Loucy (cell line): ENCODE measurements at regions not wholly inside any gene's neighbourhood (a gene's known extent, or its start where the extent isn't known, plus 50 kb on each side); places are given as distances from the start of the nearest gene placed in this dataset.

Experiments used
- H2AFZ ChIP-seq: fragments of 200-600 bp; sonication (generic); 2 replicates; pipeline ENCODE4 v1.6.0; 2016; ENCODE audit warnings: antibody characterized with exemption, mild to moderate bottlenecking, low read length, moderate library complexity
- H3F3A ChIP-seq: fragments of 200-600 bp; 2 replicates; pipeline ENCODE4 v1.6.0; 2016; ENCODE audit warnings: antibody characterized with exemption, low read depth, mild to moderate bottlenecking
- H3K27me3 ChIP-seq: fragments of 200-600 bp; sonication (generic); 2 replicates; pipeline ENCODE4 v1.6.1; 2014; ENCODE audit warnings: low read length, mild to moderate bottlenecking; ENCODE audit not compliant: insufficient read depth, poor library complexity, severe bottlenecking
- H3K36me3 ChIP-seq: fragments of 200-600 bp; sonication (generic); 2 replicates; pipeline ENCODE4 v1.6.1; 2016; ENCODE audit warnings: low read length; ENCODE audit not compliant: insufficient read depth
- H3K4me1 ChIP-seq: fragments of 200-600 bp; sonication (generic); 2 replicates; pipeline ENCODE4 v1.5.1; 2014; ENCODE audit warnings: low read length, mild to moderate bottlenecking; ENCODE audit not compliant: insufficient read depth, poor library complexity, severe bottlenecking
- H3K4me2 ChIP-seq: fragments of 200-600 bp; sonication (generic); 2 replicates; pipeline ENCODE4 v1.6.0; 2014; ENCODE audit warnings: antibody characterized with exemption, low read length, low read depth, mild to moderate bottlenecking; ENCODE audit not compliant: poor library complexity, severe bottlenecking
- H3K4me3 ChIP-seq: fragments of 200-600 bp; sonication (generic); 2 replicates; pipeline ENCODE4 v1.5.1; 2014; ENCODE audit warnings: low read length, mild to moderate bottlenecking, mixed read lengths; ENCODE audit not compliant: poor library complexity, severe bottlenecking
- H3K79me2 ChIP-seq: fragments of 200-600 bp; sonication (generic); 2 replicates; pipeline ENCODE4 v1.6.1; 2014; ENCODE audit warnings: low read length; ENCODE audit not compliant: insufficient read depth
- H3K9ac ChIP-seq: fragments of 200-600 bp; sonication (generic); 2 replicates; pipeline ENCODE4 v1.6.0; 2014; ENCODE audit warnings: mild to moderate bottlenecking, low read depth, low read length, moderate library complexity; ENCODE audit not compliant: poor library complexity, severe bottlenecking
- H3K9me2 ChIP-seq: fragments of 200-600 bp; sonication (generic); replicated peaks from 2 replicates; pipeline ENCODE4 v1.6.1; 2016; ENCODE audit warnings: low read depth, low read length, mixed read lengths
- H3K9me3 ChIP-seq: fragments of 200-600 bp; sonication (generic); 2 replicates; pipeline ENCODE4 v1.6.1; 2014; ENCODE audit warnings: mild to moderate bottlenecking, antibody characterized with exemption, low read length, low read depth; ENCODE audit not compliant: insufficient read depth
- H4K20me1 ChIP-seq: fragments of 200-600 bp; sonication (generic); 2 replicates; pipeline ENCODE4 v1.6.0; 2014; ENCODE audit warnings: antibody characterized with exemption, low read length, mild to moderate bottlenecking; ENCODE audit not compliant: insufficient read depth, poor library complexity, severe bottlenecking
- CTCF ChIP-seq: fragments of 200-600 bp; sonication (generic); conservative IDR thresholded peaks from 2 replicates; pipeline ENCODE4 v1.5.1; 2014; ENCODE audit warnings: mild to moderate bottlenecking, antibody characterized with exemption, low read length
- EZH2phosphoT487 ChIP-seq: fragments of 200-600 bp; IDR thresholded peaks from 2 replicates; pipeline ENCODE4 v1.6.1; 2018; ENCODE audit warnings: antibody characterized with exemption, mild to moderate bottlenecking, moderate library complexity, borderline replicate concordance

GRCh38 chr6:144474904-144475303 lies 189.8 kb downstream of the UTRN start:
- Histone ChIP-seq H3K79me2 (no peaks in the 10 kb centered on the region), H3K9me3 (no peaks in the 10 kb centered on the region), H3K4me3 (no peak overlapping the region), H3K9me2 (no peaks in the 10 kb centered on the region), H2AFZ (no peak overlapping the region), H3K9ac (no peak overlapping the region), H3K27me3 (no peaks in the 10 kb centered on the region), H3K4me1 (no peaks in the 10 kb centered on the region), H4K20me1 (no peaks in the 10 kb centered on the region), H3F3A (no peaks in the 10 kb centered on the region), H3K4me2 (no peak overlapping the region), H3K36me3 (peaks cover 59% of the 10 kb centered on the region; the same call in 1 of the 2 replicates)
- TF ChIP-seq EZH2phosphoT487 (no peak), CTCF (no peak)

DNA sequence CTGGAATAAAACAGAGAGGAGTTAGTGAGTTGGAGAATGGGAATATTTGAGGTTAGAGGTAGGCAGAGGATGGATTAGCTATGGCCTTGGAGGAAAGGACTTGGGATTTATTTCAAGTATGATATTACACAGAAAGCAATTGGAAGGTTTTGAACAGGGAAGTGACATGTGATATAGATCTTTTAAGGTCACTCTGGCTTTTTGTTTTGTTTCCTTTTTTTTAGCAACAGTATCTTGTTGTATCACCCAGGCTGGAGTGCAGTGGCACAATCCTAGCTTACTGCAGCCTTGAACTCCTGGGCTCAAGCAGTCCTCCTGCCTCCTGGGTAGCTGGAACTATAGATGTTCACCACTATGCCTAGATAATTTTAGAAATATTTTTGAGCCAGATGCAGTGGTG lies 190.3 kb downstream of the UTRN start:
- Histone ChIP-seq H4K20me1 (no peaks in the 10 kb centered on the region), H2AFZ (no peak overlapping the region), H3K36me3 (peaks cover 64% of the 10 kb centered on the region; the same call in 1 of the 2 replicates), H3K4me1 (no peaks in the 10 kb centered on the region), H3K9ac (no peak overlapping the region), H3K27me3 (no peaks in the 10 kb centered on the region), H3K79me2 (no peaks in the 10 kb centered on the region), H3K4me2 (no peak overlapping the region), H3K9me3 (no peaks in the 10 kb centered on the region), H3F3A (no peaks in the 10 kb centered on the region), H3K4me3 (no peak overlapping the region), H3K9me2 (no peaks in the 10 kb centered on the region)
- TF ChIP-seq EZH2phosphoT487, result no peak
- no peak for TF ChIP-seq CTCF

DNA sequence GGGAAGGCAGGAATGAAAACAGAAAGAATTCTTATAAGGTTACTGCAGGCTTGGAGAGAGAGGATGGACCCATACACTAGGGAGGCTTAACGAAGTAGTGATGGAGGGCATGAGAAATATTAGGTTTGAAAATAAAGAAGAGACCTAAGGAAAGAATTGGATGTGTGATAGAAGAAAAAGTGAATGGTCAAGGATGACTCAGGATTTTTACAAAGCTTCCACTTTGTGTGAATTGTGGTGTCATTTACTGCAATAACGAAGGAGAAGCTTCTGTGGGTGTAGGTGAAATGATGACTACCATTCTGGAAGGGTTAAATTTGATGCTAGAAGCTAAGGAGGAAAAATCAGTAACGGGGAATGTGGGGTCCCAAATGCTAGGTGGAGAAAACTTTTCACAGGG lies 191.2 kb downstream of the UTRN start:
- H4K20me1 ChIP-seq, result no peaks in the 10 kb centered on the region
- no peak overlapping the region for H3K4me2 ChIP-seq
- no peaks in the 10 kb centered on the region for H3K9me2 ChIP-seq
- H3K9ac ChIP-seq, result no peak overlapping the region
- H3K27me3 ChIP-seq, result no peaks in the 10 kb centered on the region
- peaks cover 70% of the 10 kb centered on the region; the same call in 1 of the 2 replicates for H3K36me3 ChIP-seq
- H3K79me2 ChIP-seq, result no peaks in the 10 kb centered on the region
- H3K4me3 ChIP-seq, result no peak overlapping the region
- H2AFZ ChIP-seq, result no peak overlapping the region
- no peak for TF ChIP-seq EZH2phosphoT487
- no peak for TF ChIP-seq CTCF
- no peaks in the 10 kb centered on the region for H3F3A ChIP-seq
- H3K9me3 ChIP-seq, result no peaks in the 10 kb centered on the region
- no peaks in the 10 kb centered on the region for H3K4me1 ChIP-seq
